ENCODE measurements at regions not wholly inside any gene's neighbourhood (a gene's known extent, or its start where the extent isn't known, plus 50 kb on each side); places are given as distances from the start of the nearest gene placed in this dataset.

DNA sequence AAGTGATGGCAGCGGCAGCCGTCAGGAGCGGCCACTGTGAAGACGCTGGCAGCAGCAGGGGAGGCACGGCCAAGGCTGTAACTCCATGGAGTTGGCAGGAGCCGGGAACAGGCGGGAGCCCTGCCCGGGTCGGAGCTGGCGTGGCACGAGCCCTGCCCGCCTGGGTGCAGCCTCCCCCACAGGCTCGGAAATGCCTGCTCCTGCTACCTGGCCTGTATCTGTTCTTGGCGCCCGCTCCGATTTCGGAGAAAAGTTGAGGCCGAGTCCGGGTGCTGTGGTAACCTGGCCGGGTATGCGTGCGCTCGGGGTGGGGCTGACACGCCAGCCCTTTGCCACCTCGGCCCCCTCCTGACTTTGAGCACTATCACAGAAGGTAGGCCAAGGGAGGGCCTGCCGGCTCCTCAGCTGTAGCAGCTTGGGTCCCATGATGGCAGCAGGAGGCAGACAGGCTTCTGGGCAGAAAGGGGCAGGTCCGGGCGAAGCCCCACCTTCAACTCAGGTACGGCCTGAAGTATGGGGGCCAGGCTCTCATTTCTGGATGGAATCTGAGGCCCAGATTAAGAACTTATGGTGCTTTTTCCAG lies 51.2 kb upstream of the SHISA3 start:
- TF ChIP-seq EZH2phosphoT487 (IDR thresholded peaks at IDR 0.05; ENCODE audit: insufficient read depth, low read depth) (no peak), EZH2 (IDR thresholded peaks at IDR 0.05; ENCODE audit: insufficient read depth, poor library complexity, severe bottlenecking) (no peak)
- no peak overlapping the region for H3K9ac ChIP-seq
- H3K9me3 ChIP-seq (ENCODE audit: low read depth): no peaks in the 10 kb centered on the region
- H2AFZ ChIP-seq: no peak overlapping the region
- no peaks in the 10 kb centered on the region for H3K36me3 ChIP-seq (ENCODE audit: low read depth)
- H3K9me2 ChIP-seq (ENCODE audit: insufficient read depth): no peaks in the 10 kb centered on the region
- H3K79me2 ChIP-seq (ENCODE audit: insufficient read depth): no peaks in the 10 kb centered on the region
- H3K27me3 ChIP-seq (replicated peaks; ENCODE audit: insufficient read depth): no peaks in the 10 kb centered on the region
- no peak for DNase-seq
- H4K20me1 ChIP-seq (ENCODE audit: insufficient read depth): no peaks in the 10 kb centered on the region
- 84 to 91% methylated on average over 27 to 29 of the region's 29 CpGs for WGBS, 2 experiments (ENCODE audit: low coverage in 1 of 2, low lambda C conversion rate in 2 of 2, missing lambda C conversion rate in 2 of 2)
- in situ Hi-C loops (cut with MboI): no loop called here
- H3K4me1 ChIP-seq (ENCODE audit: insufficient read depth): no peaks in the 10 kb centered on the region
- H3K4me3 ChIP-seq: no peak overlapping the region
- no peaks in the 10 kb centered on the region for H3F3A ChIP-seq (ENCODE audit: insufficient read depth)
- no peak overlapping the region for H3K27ac ChIP-seq
- H3K4me2 ChIP-seq (ENCODE audit: unreplicated experiment): no peak overlapping the region

DNA sequence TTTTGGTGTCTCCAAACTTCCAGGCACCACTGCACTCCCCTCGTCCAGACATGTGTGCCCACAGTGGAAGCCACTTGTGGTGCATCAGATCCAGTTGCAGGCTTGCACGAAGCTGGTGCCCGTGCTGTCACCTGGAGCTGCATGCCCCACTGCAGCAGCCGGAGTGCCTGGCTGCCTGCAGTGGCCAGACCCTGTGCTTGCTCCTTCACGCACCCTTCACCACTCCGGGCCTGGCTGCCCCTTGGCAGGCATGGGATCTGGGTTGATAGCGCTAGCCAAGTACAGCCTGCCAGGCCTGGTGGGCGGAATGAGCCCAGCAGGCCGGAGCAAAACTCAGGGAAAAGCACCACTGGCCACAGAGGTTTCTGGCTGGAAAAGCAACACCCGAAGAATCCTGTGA lies 50.2 kb upstream of the SHISA3 start:
- H3K4me3 ChIP-seq: no peak overlapping the region
- H3K9me2 ChIP-seq (ENCODE audit: insufficient read depth): no peaks in the 10 kb centered on the region
- H2AFZ ChIP-seq: no peak overlapping the region
- H3K9ac ChIP-seq: no peak overlapping the region
- H3F3A ChIP-seq (ENCODE audit: insufficient read depth): no peaks in the 10 kb centered on the region
- no peak overlapping the region for H3K27ac ChIP-seq
- H3K4me1 ChIP-seq (ENCODE audit: insufficient read depth): no peaks in the 10 kb centered on the region
- H3K79me2 ChIP-seq (ENCODE audit: insufficient read depth): no peaks in the 10 kb centered on the region
- DNase-seq: no peak
- H3K36me3 ChIP-seq (ENCODE audit: low read depth): no peaks in the 10 kb centered on the region
- H4K20me1 ChIP-seq (ENCODE audit: insufficient read depth): no peaks in the 10 kb centered on the region
- TF ChIP-seq EZH2phosphoT487 (IDR thresholded peaks at IDR 0.05; ENCODE audit: insufficient read depth, low read depth) (no peak), EZH2 (IDR thresholded peaks at IDR 0.05; ENCODE audit: insufficient read depth, poor library complexity, severe bottlenecking) (no peak)
- no peaks in the 10 kb centered on the region for H3K27me3 ChIP-seq (replicated peaks; ENCODE audit: insufficient read depth)
- no peaks in the 10 kb centered on the region for H3K9me3 ChIP-seq (ENCODE audit: low read depth)
- no peak overlapping the region for H3K4me2 ChIP-seq (ENCODE audit: unreplicated experiment)
- WGBS, 2 experiments (ENCODE audit: low coverage in 1 of 2, low lambda C conversion rate in 2 of 2, missing lambda C conversion rate in 2 of 2): 74 to 83% methylated on average over 9 to 10 of the region's 10 CpGs
- in situ Hi-C loops (cut with MboI): no loop called here

Data from GM23248 (cell line).